Transverse colon (tissue), 4 donors: ENCODE measurements at regions not wholly inside any gene's neighbourhood (a gene's known extent, or its start where the extent isn't known, plus 50 kb on each side); places are given as distances from the start of the nearest gene placed in this dataset.
"Not testable (repeated sequence)": the region's sequence is repeated elsewhere in the genome, so short reads cannot be mapped to it uniquely, and the experiment has no call there.

Experiments
- DNase-seq: peaks from one replicate; pipeline ENCODE4 v3.0.0-alpha.2; 2019
- H3K27ac ChIP-seq, 4 donors: fragments of 200-600 bp; sonication (generic); 2 replicates each; pipeline ENCODE4 v1.5.1; 2016 to 2018; ENCODE audit warnings: inconsistent platforms in 4 of 4
- H3K27me3 ChIP-seq: fragments of 200-600 bp; sonication (generic); 2 replicates; pipeline ENCODE4 v1.5.1; 2017; ENCODE audit warnings: inconsistent platforms
- H3K36me3 ChIP-seq, 4 donors: fragments of 200-600 bp; sonication (generic); 2 replicates each; pipeline ENCODE4 v1.5.1; 2017 to 2019; ENCODE audit warnings: inconsistent platforms in 4 of 4
- H3K4me1 ChIP-seq, 4 donors: fragments of 200-600 bp; sonication (generic); 2 replicates each; pipeline ENCODE4 v1.5.1; 2017 to 2020; ENCODE audit warnings: inconsistent platforms in 4 of 4
- H3K4me3 ChIP-seq, 4 donors: fragments of 200-600 bp; sonication (generic); 1 replicate in 1 of 4; 2 replicates in 3 of 4; pipeline versions ENCODE4 v1.5.1 to v1.6.1; 2017 to 2019; ENCODE audit warnings: inconsistent platforms in 4 of 4
- H3K9me3 ChIP-seq, 2 donors: fragments of 200-600 bp; sonication (generic); 2 replicates each; pipeline ENCODE4 v1.5.1; 2017 to 2019; ENCODE audit warnings: inconsistent platforms in 2 of 2
- CTCF ChIP-seq, 5 experiments: fragments of 200-600 bp in 3 of 5; fragments of 450-650 bp in 2 of 5; sonication (generic) in 3 of 5; IDR thresholded peaks; 1 replicate in 2 of 5; 2 replicates in 3 of 5; pipeline ENCODE4 v1.5.1; 2016 to 2017; ENCODE audit warnings: antibody characterized with exemption in 5 of 5, inconsistent platforms in 3 of 5, mild to moderate bottlenecking in 2 of 5, moderate library complexity in 1 of 5
- EP300 ChIP-seq: sonication (generic); formaldehyde crosslinking; IDR thresholded peaks from one replicate; pipeline ENCODE4 v1.6.1; 2017; ENCODE audit warnings: antibody characterized with exemption, low read depth
- POLR2A ChIP-seq: fragments of 450-650 bp; IDR thresholded peaks from one replicate; pipeline ENCODE4 v1.6.1; 2016; ENCODE audit warnings: antibody characterized with exemption, mild to moderate bottlenecking, moderate library complexity
- POLR2AphosphoS5 ChIP-seq, 3 donors: sonication (generic); formaldehyde crosslinking; IDR thresholded peaks; one replicate each; pipeline ENCODE4 v1.6.1; 2016; ENCODE audit warnings: antibody characterized with exemption in 3 of 3
- WGBS, 2 donors: methylation state at CpG; one replicate each; pipeline ENCODE4 v1.1.5; 2018; ENCODE audit warnings: low coverage in 1 of 2; 5-methylcytosine and 5-hydroxymethylcytosine counted together
- in situ Hi-C, 4 donors: fragments of 200-750 bp; cut with MboI; loops; one replicate each; pipeline versions ENCODE4 v1.15.0 to v1.15.1; 2017; ENCODE audit warnings: low sequenced_read_pairs in 3 of 4, low pct_ligation_motif_present in 1 of 4, low pct_unique_long_range_greater_than_20kb in 1 of 4
- intact Hi-C: fragments of 100-400 bp; cut with DNase I; formaldehyde crosslinking; loops from one replicate; pipeline ENCODE4 v1.15.1; 2023; ENCODE audit warnings: low total_unique reads

GRCh38 chr17:5763595-5764306, 179.4 kb upstream of the NLRP1 start:
- Histone ChIP-seq H3K4me3 (no peak overlapping the region), H3K36me3 (no peaks in the 10 kb centered on the region), H3K27ac (no peak overlapping the region), H3K27me3 (peaks cover 19% of the 10 kb centered on the region), H3K9me3 (no peaks in the 10 kb centered on the region), H3K4me1 (no peaks in the 10 kb centered on the region)
- 67 to 68% methylated on average over 9 to 14 of the region's 14 CpGs for WGBS, 2 donors
- DNase-seq = no peak
- intact Hi-C loops = no loop called here
- TF ChIP-seq CTCF (IDR thresholded peaks at IDR 0.05) (no peak), EP300 (no peak), POLR2A (no peak), POLR2AphosphoS5 (IDR thresholded peaks at IDR 0.05) (no peak)
- in situ Hi-C loops = no loop called here

GRCh38 chr17:5769593-5770354, 185.5 kb upstream of the NLRP1 start:
- H3K4me3 ChIP-seq = no peak overlapping the region
- H3K27me3 ChIP-seq = peaks cover 31% of the 10 kb centered on the region
- 30 to 52% methylated on average over 4 to 13 of the region's 13 CpGs for WGBS, 2 donors
- in situ Hi-C loops (no loop called here), intact Hi-C loops (no loop called here)
- H3K27ac ChIP-seq = no peak overlapping the region
- H3K9me3 ChIP-seq = no peaks in the 10 kb centered on the region
- H3K36me3 ChIP-seq = no peaks in the 10 kb centered on the region
- no peaks in the 10 kb centered on the region for H3K4me1 ChIP-seq
- TF ChIP-seq CTCF (IDR thresholded peaks at IDR 0.05) (no peak), EP300 (no peak), POLR2A (no peak), POLR2AphosphoS5 (IDR thresholded peaks at IDR 0.05) (no peak)
- no peak for DNase-seq

GRCh38 chr17:5770441-5771270, 186.3 kb upstream of the NLRP1 start:
- no peak overlapping the region for H3K4me3 ChIP-seq
- H3K27ac ChIP-seq = no peak overlapping the region
- no peaks in the 10 kb centered on the region for H3K4me1 ChIP-seq
- H3K9me3 ChIP-seq = no peaks in the 10 kb centered on the region
- no peak for DNase-seq
- no peaks in the 10 kb centered on the region for H3K36me3 ChIP-seq
- in situ Hi-C loops (no loop called here), intact Hi-C loops (no loop called here)
- H3K27me3 ChIP-seq = peaks cover 32% of the 10 kb centered on the region
- WGBS, 2 donors = 43 to 81% methylated on average over 3 to 9 of the region's 17 CpGs
- TF ChIP-seq EP300 (no peak), POLR2AphosphoS5 (IDR thresholded peaks at IDR 0.05) (no peak), POLR2A (no peak)

- H3K27ac ChIP-seq, H3K4me3 ChIP-seq, in situ Hi-C loops, H3K36me3 ChIP-seq, H3K9me3 ChIP-seq, intact Hi-C loops, DNase-seq, H3K4me1 ChIP-seq: not testable (repeated sequence)
- 91% methylated on average over 25 of the region's 36 CpGs; no CpG with 5 or more reads in 1 of the 2 donors for WGBS, 2 donors
- H3K27me3 ChIP-seq = peaks cover 29% of the 10 kb centered on the region
Measured at GRCh38 chr17:5771271-5771577, 186.9 kb upstream of the NLRP1 start.

- DNase-seq, H3K9me3 ChIP-seq, in situ Hi-C loops, H3K36me3 ChIP-seq, H3K27ac ChIP-seq, H3K4me1 ChIP-seq, H3K4me3 ChIP-seq, intact Hi-C loops: not testable (repeated sequence)
- peaks cover 29% of the 10 kb centered on the region for H3K27me3 ChIP-seq
- 55 to 88% methylated on average over 3 to 11 of the region's 11 CpGs for WGBS, 2 donors
Measured at GRCh38 chr17:5772017-5772416, 187.7 kb upstream of the NLRP1 start.
